B cell (primary cell): ENCODE measurements at regions not wholly inside any gene's neighbourhood (a gene's known extent, or its start where the extent isn't known, plus 50 kb on each side); places are given as distances from the start of the nearest gene placed in this dataset.
A peak's percentile ranks its signal among the peaks of the same experiment; 100 is the strongest.
"Not testable (repeated sequence)": the region's sequence is repeated elsewhere in the genome, so short reads cannot be mapped to it uniquely, and the experiment has no call there.

Experiments
- ATAC-seq: fragments of 200-7000 bp; cut with Tn5 transposase; one replicate; pipeline ENCODE4 v1.10.0; 2021; ENCODE audit warnings: low read depth, mild to moderate bottlenecking, moderate number of reproducible peaks, moderate library complexity
- CTCF ChIA-PET: fragments of 350-600 bp; sonication (Branson Sonifier 250); formaldehyde crosslinking; loops from one replicate; lab custom pipeline; 2021; ENCODE audit warnings: antibody characterized with exemption, inconsistent platforms; lab: Charles Lee
- POLR2A ChIA-PET: fragments of 350-600 bp; sonication (Branson Sonifier 250); formaldehyde crosslinking; loops from one replicate; lab custom pipeline; 2021; ENCODE audit warnings: antibody characterized with exemption; lab: Charles Lee
- DNase-seq: peaks from one replicate; pipeline ENCODE4 v3.0.0; 2013
- H2AFZ ChIP-seq: 2 replicates; pipeline ENCODE4 v1.6.1; 2012; ENCODE audit warnings: mild to moderate bottlenecking, low read depth, low read length; ENCODE audit not compliant: insufficient read depth, poor library complexity, severe bottlenecking
- H3K27ac ChIP-seq, 2 donors: 1 replicate in 1 of 2; 2 replicates in 1 of 2; pipeline ENCODE4 v1.5.1; 2012 to 2013; ENCODE audit warnings: low read length in 2 of 2, mild to moderate bottlenecking in 2 of 2, moderate library complexity in 1 of 2
- H3K27me3 ChIP-seq, 4 experiments: fragments of 200-600 bp in 1 of 4; sonication (generic) in 1 of 4; replicated peaks in 1 of 4; 1 replicate in 2 of 4; 2 replicates in 2 of 4; pipeline versions ENCODE4 v1.6.1 to v1.7.0; 2013 to 2016; ENCODE audit warnings: low read length in 3 of 4, mild to moderate bottlenecking in 2 of 4, mixed read lengths in 1 of 4, moderate library complexity in 1 of 4; ENCODE audit not compliant: insufficient read depth in 4 of 4, control insufficient read depth in 3 of 4; ENCODE audit errors: control extremely low read depth in 1 of 4
- H3K36me3 ChIP-seq, 2 experiments: replicated peaks in 1 of 2; 1 replicate in 1 of 2; 2 replicates in 1 of 2; pipeline versions ENCODE4 v1.6.1 to v1.7.1; 2013; ENCODE audit warnings: low read length in 1 of 2; ENCODE audit not compliant: insufficient read depth in 2 of 2, control insufficient read depth in 1 of 2; ENCODE audit errors: control extremely low read depth in 1 of 2, extremely low read depth in 1 of 2
- H3K4me1 ChIP-seq, 2 donors: fragments of 200-600 bp in 1 of 2; sonication (generic) in 1 of 2; 1 replicate in 1 of 2; 2 replicates in 1 of 2; pipeline versions ENCODE4 v1.5.1 to v1.6.1; 2013 to 2017; ENCODE audit warnings: low read length in 2 of 2; ENCODE audit not compliant: control insufficient read depth in 2 of 2, insufficient read depth in 2 of 2
- H3K4me2 ChIP-seq: replicated peaks from 2 replicates; pipeline ENCODE3; 2012; ENCODE audit warnings: mild to moderate bottlenecking, low read depth, low read length; ENCODE audit not compliant: poor library complexity, severe bottlenecking
- H3K4me3 ChIP-seq, 5 experiments: fragments of 200-600 bp in 1 of 5; sonication (generic) in 1 of 5; 1 replicate in 3 of 5; 2 replicates in 2 of 5; pipeline versions ENCODE4 v1.5.1 to v1.7.0; 2011 to 2016; ENCODE audit warnings: low read length in 4 of 5, mild to moderate bottlenecking in 4 of 5, low read depth in 2 of 5, control low read depth in 1 of 5, moderate library complexity in 1 of 5; ENCODE audit not compliant: insufficient read depth in 1 of 5; ENCODE audit errors: control extremely low read depth in 1 of 5, extremely low read depth in 1 of 5
- H3K79me2 ChIP-seq: fragments of 200-600 bp; sonication (generic); one replicate; pipeline ENCODE4 v1.6.0; 2016; ENCODE audit warnings: low read length; ENCODE audit not compliant: control insufficient read depth, insufficient read depth
- H3K9ac ChIP-seq: fragments of 200-600 bp; sonication (generic); 2 replicates; pipeline ENCODE4 v1.6.1; 2017; ENCODE audit warnings: mild to moderate bottlenecking, low read length, moderate library complexity
- H3K9me3 ChIP-seq, 3 donors: one replicate each; pipeline versions ENCODE4 v1.6.1 to v1.7.1; 2013; ENCODE audit warnings: low read length in 2 of 3; ENCODE audit not compliant: control insufficient read depth in 2 of 3, insufficient read depth in 1 of 3; ENCODE audit errors: control extremely low read depth in 1 of 3
- H4K20me1 ChIP-seq: 2 replicates; pipeline ENCODE4 v1.6.0; 2012; ENCODE audit warnings: mild to moderate bottlenecking, low read length; ENCODE audit not compliant: insufficient read depth, control insufficient read depth, poor library complexity, severe bottlenecking
- H3K27ac Mint-ChIP-seq: one replicate; pipeline ENCODE4 v1.8.0; 2021; ENCODE audit warnings: mixed read lengths
- H3K27me3 Mint-ChIP-seq: one replicate; pipeline ENCODE4 v1.8.0; 2021; ENCODE audit warnings: mixed read lengths
- H3K4me1 Mint-ChIP-seq: one replicate; pipeline ENCODE4 v1.8.0; 2021; ENCODE audit warnings: mixed read lengths
- H3K4me3 Mint-ChIP-seq: one replicate; pipeline ENCODE4 v1.8.0; 2021; ENCODE audit warnings: mixed read lengths
- H3K9me3 Mint-ChIP-seq: one replicate; pipeline ENCODE4 v1.8.0; 2022; ENCODE audit warnings: mixed read lengths; ENCODE audit not compliant: insufficient read depth
- EZH2 ChIP-seq: IDR thresholded peaks from 2 replicates; pipeline ENCODE4 v1.6.1; 2012; ENCODE audit warnings: borderline replicate concordance, low read depth, mild to moderate bottlenecking, moderate library complexity, low read length; ENCODE audit not compliant: insufficient read depth, poor library complexity, severe bottlenecking
- WGBS: methylation state at CpG from one replicate; pipeline ENCODE4 v1.1.5; 2013; ENCODE audit warnings: missing lambda C conversion rate; ENCODE audit not compliant: insufficient coverage; 5-methylcytosine and 5-hydroxymethylcytosine counted together
- intact Hi-C: fragments of 100-400 bp; cut with micrococcal nuclease; formaldehyde crosslinking; loops from one replicate; pipeline ENCODE4 v1.10.0; 2022
- TF ChIP-seq, protein P1 (sequence below): fragments of 200-600 bp; IDR thresholded peaks from one replicate; pipeline ENCODE4 v1.8.0; 2022; ENCODE audit warnings: antibody characterized with exemption, mild to moderate bottlenecking

DNA sequence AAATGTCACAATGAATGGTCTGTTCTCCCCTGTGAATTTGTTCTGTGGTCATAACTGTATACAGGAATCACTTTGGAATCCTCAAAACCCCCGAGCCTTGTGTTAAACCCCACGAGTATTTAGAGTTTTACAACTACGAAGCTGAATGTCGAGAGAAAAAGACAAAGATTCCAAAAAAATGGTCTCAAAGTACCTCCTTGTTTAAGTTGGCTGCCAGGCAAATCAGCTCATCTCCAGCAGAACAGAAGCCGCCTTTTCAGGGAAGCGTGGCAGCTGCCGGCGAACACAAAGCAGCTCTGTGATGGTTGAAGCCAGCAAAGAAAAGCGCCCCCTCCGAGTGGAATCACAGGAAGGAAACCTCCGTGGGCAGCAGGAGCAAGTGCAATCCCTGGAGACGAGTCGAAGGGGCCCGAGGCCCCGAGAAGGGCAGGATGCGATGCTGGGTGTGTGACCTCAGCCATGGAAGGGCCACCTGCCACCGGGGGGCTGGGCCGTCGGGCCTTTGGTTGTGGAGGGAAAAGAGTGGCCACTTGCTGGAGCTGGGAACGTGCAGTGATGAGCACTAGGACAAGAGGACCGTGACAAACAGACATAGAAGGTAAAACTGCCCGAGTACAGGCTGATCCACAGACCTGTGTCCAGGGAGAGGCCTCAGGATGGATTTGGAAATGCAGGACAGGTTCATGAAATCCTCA is 706.4 kb downstream of the SEMA5A start:
- TF ChIP-seq EZH2 = no peak
- TF ChIP-seq, protein P1, sequence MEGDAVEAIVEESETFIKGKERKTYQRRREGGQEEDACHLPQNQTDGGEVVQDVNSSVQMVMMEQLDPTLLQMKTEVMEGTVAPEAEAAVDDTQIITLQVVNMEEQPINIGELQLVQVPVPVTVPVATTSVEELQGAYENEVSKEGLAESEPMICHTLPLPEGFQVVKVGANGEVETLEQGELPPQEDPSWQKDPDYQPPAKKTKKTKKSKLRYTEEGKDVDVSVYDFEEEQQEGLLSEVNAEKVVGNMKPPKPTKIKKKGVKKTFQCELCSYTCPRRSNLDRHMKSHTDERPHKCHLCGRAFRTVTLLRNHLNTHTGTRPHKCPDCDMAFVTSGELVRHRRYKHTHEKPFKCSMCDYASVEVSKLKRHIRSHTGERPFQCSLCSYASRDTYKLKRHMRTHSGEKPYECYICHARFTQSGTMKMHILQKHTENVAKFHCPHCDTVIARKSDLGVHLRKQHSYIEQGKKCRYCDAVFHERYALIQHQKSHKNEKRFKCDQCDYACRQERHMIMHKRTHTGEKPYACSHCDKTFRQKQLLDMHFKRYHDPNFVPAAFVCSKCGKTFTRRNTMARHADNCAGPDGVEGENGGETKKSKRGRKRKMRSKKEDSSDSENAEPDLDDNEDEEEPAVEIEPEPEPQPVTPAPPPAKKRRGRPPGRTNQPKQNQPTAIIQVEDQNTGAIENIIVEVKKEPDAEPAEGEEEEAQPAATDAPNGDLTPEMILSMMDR = no peak

DNA sequence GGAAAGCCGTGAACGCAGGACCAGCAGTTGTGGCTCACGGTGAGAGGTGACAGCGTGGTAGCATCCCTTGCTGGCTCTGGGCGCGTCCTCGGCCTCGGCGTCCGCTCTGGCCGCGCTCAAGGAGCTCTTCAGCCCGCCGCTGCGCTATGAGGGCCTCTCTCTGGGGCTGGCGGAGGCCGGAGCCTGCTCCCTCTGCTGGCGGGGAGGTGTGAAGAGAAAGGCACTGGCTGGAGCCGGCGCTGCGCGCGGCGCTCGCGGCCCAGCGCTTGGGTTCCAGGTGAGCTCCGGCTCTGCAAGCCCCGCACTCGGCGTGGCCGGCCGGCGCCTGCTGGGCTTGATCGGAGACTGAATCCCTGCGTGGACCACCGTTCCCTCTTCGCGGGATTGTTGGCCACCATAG is 705.6 kb downstream of the SEMA5A start:
- intact Hi-C loops = no loop called here
- ChIA-PET CTCF (no interaction called here), POLR2A (no interaction called here)
- Histone ChIP-seq H3K9me3 (peaks cover 0 to 30% (median 0%) of the 10 kb centered on the region in 3 donors), H3K79me2 (no peaks in the 10 kb centered on the region), H2AFZ (no peak overlapping the region), H3K4me1 (no peaks in the 10 kb centered on the region), H3K27ac (no peak overlapping the region), H3K4me2 (no peak overlapping the region), H3K9ac (no peak overlapping the region), H3K27me3 (no peaks in the 10 kb centered on the region), H4K20me1 (no peaks in the 10 kb centered on the region), H3K4me3 (no peak overlapping the region), H3K36me3 (no peaks in the 10 kb centered on the region)
- no peak for TF ChIP-seq EZH2
- TF ChIP-seq, protein P1 = no peak
- DNase-seq (no peak), ATAC-seq (no peak)
- Mint-ChIP-seq H3K9me3 (peaks cover 2% of the 10 kb centered on the region), H3K4me3 (no peak overlapping the region), H3K27ac (no peak overlapping the region), H3K27me3 (no peaks in the 10 kb centered on the region), H3K4me1 (no peaks in the 10 kb centered on the region)
- WGBS = 88% methylated on average over 35 of the region's 39 CpGs

More for the DNA sequence above, 706.4 kb downstream of the SEMA5A start:
- Histone ChIP-seq H3K9ac (no peak overlapping the region), H3K4me2 (no peak overlapping the region), H3K4me1 (no peaks in the 10 kb centered on the region), H3K27me3 (no peaks in the 10 kb centered on the region), H4K20me1 (no peaks in the 10 kb centered on the region), H2AFZ (no peak overlapping the region), H3K79me2 (no peaks in the 10 kb centered on the region), H3K36me3 (no peaks in the 10 kb centered on the region), H3K27ac (no peak overlapping the region), H3K9me3 (peaks cover 0 to 28% (median 0%) of the 10 kb centered on the region in 3 donors), H3K4me3 (no peak overlapping the region)
- H3K27me3 Mint-ChIP-seq = no peaks in the 10 kb centered on the region
- CTCF ChIA-PET = no interaction called here
- 89% methylated on average over 22 of the region's 22 CpGs for WGBS
- H3K9me3 Mint-ChIP-seq = peaks cover 4% of the 10 kb centered on the region
- H3K4me3 Mint-ChIP-seq = no peak overlapping the region
- intact Hi-C loops = no loop called here
- ATAC-seq (no peak), DNase-seq (peak; percentile 3)
- no peaks in the 10 kb centered on the region for H3K4me1 Mint-ChIP-seq
- H3K27ac Mint-ChIP-seq = no peak overlapping the region
- POLR2A ChIA-PET = no interaction called here

DNA sequence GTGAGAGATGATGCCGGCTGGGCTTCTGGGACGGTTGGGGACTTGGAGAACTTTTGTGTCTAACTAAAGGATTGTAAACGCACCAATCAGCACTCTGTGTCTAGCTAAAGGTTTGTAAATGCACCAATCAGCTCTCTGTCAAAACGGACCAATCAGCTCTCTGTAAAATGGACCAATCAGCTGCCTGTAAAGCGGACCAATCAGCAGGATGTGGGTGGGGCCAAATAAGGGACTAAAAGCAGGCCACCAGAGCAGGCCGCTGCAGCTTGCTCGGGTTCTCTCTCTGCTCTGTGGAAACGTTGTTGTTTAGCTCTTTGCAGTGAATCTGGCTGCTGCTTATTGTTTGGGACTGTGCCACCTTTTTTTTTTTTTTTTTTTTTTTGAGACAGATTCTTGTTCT is 705.1 kb downstream of the SEMA5A start:
- H3K27ac ChIP-seq, H3K4me1 Mint-ChIP-seq, H3K4me3 ChIP-seq, CTCF ChIA-PET, H3K79me2 ChIP-seq, H3K9me3 Mint-ChIP-seq, H4K20me1 ChIP-seq, ATAC-seq, H3K4me3 Mint-ChIP-seq, POLR2A ChIA-PET, H3K27me3 Mint-ChIP-seq, H3K36me3 ChIP-seq, H2AFZ ChIP-seq, H3K4me1 ChIP-seq, H3K9ac ChIP-seq, DNase-seq, intact Hi-C loops, H3K27me3 ChIP-seq, H3K4me2 ChIP-seq, H3K27ac Mint-ChIP-seq: not testable (repeated sequence)
- peaks cover 0 to 30% (median 0%) of the 10 kb centered on the region in 3 donors for H3K9me3 ChIP-seq
- 93% methylated on average over 6 of the region's 8 CpGs for WGBS
